Adrenal gland (tissue), 5 donors: ENCODE measurements at regions not wholly inside any gene's neighbourhood (a gene's known extent, or its start where the extent isn't known, plus 50 kb on each side); places are given as distances from the start of the nearest gene placed in this dataset.

Source experiments
- POLR2A ChIP-seq, 2 donors: fragments of 450-650 bp; IDR thresholded peaks; one replicate each; pipeline ENCODE4 v1.6.1; 2017; ENCODE audit warnings: antibody characterized with exemption in 2 of 2, mild to moderate bottlenecking in 2 of 2, moderate library complexity in 1 of 2
- TF ChIP-seq, protein P1 (sequence below), 6 experiments: fragments of 450-650 bp in 4 of 6; fragments of 200-600 bp in 2 of 6; sonication (generic) in 1 of 6; IDR thresholded peaks; 1 replicate in 5 of 6; 2 replicates in 1 of 6; pipeline versions ENCODE4 v1.5.1 to v1.8.0; 2016 to 2021; ENCODE audit warnings: antibody characterized with exemption in 6 of 6, mild to moderate bottlenecking in 2 of 6, moderate library complexity in 1 of 6
- donor health status: DM: no; HTN: no; CAD: no.

DNA sequence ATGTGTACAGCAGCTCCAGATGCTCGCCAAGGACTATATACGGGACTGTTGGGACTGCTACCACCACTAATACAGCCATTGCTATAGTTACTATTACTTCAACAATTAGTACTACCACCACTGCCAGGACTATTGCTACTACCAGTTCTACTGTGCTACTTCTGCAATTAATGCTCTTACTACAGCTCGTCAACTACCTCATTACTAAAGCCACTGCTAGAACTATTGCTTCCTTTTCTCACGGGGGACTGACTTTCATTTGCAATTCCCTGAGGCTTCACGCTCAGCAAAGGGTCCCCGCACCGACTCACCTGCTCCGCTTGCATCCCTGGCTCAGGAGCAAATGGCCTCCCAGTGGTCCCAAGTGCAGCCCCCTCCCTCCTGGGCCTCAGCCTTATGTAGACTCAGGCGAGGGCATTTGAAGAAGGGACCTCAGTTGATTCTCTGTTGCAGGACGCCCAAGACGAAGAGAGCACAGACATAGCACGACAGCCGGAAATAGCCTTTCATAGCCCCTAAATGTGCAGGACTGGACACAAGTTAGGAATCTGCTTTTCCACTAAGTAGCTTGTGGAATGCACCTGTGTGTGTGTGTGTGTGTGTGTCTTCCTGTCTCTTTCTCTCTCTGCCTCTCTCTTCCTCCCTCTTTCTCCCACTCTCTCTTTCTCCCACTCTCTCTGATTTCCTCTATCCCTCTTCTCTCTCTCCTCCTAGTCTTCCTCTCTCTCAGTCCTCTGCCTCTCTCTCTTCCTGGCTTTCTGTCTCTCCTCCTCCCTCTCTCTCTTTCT, 294.8 kb downstream of the ASMT start:
- TF ChIP-seq, protein P1, sequence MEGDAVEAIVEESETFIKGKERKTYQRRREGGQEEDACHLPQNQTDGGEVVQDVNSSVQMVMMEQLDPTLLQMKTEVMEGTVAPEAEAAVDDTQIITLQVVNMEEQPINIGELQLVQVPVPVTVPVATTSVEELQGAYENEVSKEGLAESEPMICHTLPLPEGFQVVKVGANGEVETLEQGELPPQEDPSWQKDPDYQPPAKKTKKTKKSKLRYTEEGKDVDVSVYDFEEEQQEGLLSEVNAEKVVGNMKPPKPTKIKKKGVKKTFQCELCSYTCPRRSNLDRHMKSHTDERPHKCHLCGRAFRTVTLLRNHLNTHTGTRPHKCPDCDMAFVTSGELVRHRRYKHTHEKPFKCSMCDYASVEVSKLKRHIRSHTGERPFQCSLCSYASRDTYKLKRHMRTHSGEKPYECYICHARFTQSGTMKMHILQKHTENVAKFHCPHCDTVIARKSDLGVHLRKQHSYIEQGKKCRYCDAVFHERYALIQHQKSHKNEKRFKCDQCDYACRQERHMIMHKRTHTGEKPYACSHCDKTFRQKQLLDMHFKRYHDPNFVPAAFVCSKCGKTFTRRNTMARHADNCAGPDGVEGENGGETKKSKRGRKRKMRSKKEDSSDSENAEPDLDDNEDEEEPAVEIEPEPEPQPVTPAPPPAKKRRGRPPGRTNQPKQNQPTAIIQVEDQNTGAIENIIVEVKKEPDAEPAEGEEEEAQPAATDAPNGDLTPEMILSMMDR (IDR thresholded peaks at IDR 0.05) = no peak
- TF ChIP-seq POLR2A (IDR thresholded peaks at IDR 0.05) = no peak
